Immature natural killer cell (primary cell): ENCODE measurements at regions not wholly inside any gene's neighbourhood (a gene's known extent, or its start where the extent isn't known, plus 50 kb on each side); places are given as distances from the start of the nearest gene placed in this dataset.

Experiments used
- DNase-seq, 3 donors: peaks; one replicate each; pipeline ENCODE4 v3.0.0; 2022; ENCODE audit warnings: mixed read lengths in 1 of 3
- H3K27ac Mint-ChIP-seq, 6 donors: one replicate each; pipeline ENCODE4 v1.8.0; 2020; ENCODE audit warnings: mixed read lengths in 6 of 6, mild to moderate bottlenecking in 5 of 6, inconsistent platforms in 4 of 6, moderate library complexity in 3 of 6
- H3K27me3 Mint-ChIP-seq, 3 donors: one replicate each; pipeline ENCODE4 v1.8.0; 2020 to 2021; ENCODE audit warnings: low read depth in 3 of 3, mild to moderate bottlenecking in 3 of 3, mixed read lengths in 3 of 3, moderate library complexity in 3 of 3, inconsistent platforms in 1 of 3
- H3K36me3 Mint-ChIP-seq, 3 donors: one replicate each; pipeline ENCODE4 v1.8.0; 2020; ENCODE audit warnings: mixed read lengths in 3 of 3, inconsistent platforms in 2 of 3, mild to moderate bottlenecking in 2 of 3
- H3K4me1 Mint-ChIP-seq, 2 donors: one replicate each; pipeline ENCODE4 v1.8.0; 2020; ENCODE audit warnings: inconsistent platforms in 2 of 2, mild to moderate bottlenecking in 2 of 2, mixed read lengths in 2 of 2, moderate library complexity in 1 of 2
- H3K4me3 Mint-ChIP-seq, 5 donors: one replicate each; pipeline ENCODE4 v1.8.0; 2020; ENCODE audit warnings: mild to moderate bottlenecking in 5 of 5, mixed read lengths in 5 of 5, inconsistent platforms in 3 of 5, moderate library complexity in 3 of 5
- H3K9me3 Mint-ChIP-seq, 6 donors: one replicate each; pipeline ENCODE4 v1.8.0; 2020; ENCODE audit warnings: mild to moderate bottlenecking in 6 of 6, mixed read lengths in 6 of 6, inconsistent platforms in 4 of 6, moderate library complexity in 3 of 6

DNA sequence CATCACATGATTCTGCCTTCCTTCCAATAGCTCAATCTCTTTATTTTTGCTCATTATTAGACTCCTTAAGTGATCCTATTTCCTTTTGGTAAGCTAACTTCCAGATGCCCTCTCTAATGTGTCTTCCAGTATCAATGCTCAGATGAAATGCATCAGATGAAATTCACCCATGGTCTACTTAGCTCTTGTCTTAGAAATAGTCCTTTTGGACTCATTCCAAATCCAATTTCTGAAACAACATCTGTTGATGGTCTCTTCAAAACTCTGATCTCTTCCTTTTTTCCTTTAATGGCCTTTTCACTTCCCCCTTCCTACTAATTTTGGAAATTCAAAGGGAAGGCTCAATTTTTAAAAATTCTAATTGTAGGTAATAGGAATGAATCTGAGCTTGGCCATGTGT lies 81.1 kb upstream of the GREM2 start:
- Mint-ChIP-seq H3K9me3 (no peaks in the 10 kb centered on the region), H3K4me3 (no peak overlapping the region), H3K27ac (peak overlapping the region in 1 of 6 donors; percentile 17), H3K27me3 (peaks cover 0 to 6% (median 0%) of the 10 kb centered on the region in 3 donors), H3K36me3 (no peaks in the 10 kb centered on the region), H3K4me1 (peaks cover 0 to under 1% of the 10 kb centered on the region in 2 donors)
- no peak for DNase-seq

- peak; percentile 10 to 26 (median 24) for DNase-seq
- Mint-ChIP-seq H3K4me3 (no peak overlapping the region), H3K27me3 (peaks cover 0 to 6% (median 0%) of the 10 kb centered on the region in 3 donors), H3K27ac (no peak overlapping the region), H3K36me3 (no peaks in the 10 kb centered on the region), H3K4me1 (peaks cover 7 to 8% of the 10 kb centered on the region in 2 donors), H3K9me3 (no peaks in the 10 kb centered on the region)
These were observed 80.2 kb upstream of the GREM2 start for GRCh38 chr1:240691909-240692705.

DNA sequence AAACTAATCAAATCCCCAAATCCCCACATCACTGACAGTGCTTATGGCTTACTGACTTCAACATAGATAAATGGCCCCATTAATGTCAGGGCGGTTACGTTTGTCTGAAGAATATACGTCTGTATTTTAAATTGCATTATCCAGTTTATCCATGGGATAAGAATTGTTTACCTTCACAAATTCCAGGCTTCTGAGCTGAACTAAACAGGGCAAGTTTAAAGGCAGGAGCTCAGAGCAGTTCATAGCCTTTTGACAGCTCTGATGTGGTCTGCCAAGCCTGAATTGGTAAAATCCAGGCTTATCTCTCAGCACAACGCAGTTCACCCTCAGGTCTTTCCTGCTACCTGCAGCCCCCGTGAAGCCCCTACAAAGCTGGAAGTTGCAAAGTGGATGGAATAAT lies 79.5 kb upstream of the GREM2 start:
- Mint-ChIP-seq H3K9me3 (no peaks in the 10 kb centered on the region), H3K27me3 (peaks cover 0 to 6% (median 0%) of the 10 kb centered on the region in 3 donors), H3K36me3 (no peaks in the 10 kb centered on the region), H3K4me3 (no peak overlapping the region), H3K4me1 (peaks cover 7 to 8% of the 10 kb centered on the region in 2 donors), H3K27ac (no peak overlapping the region)
- no peak for DNase-seq

GRCh38 chr1:240687820-240688219 lies 75.9 kb upstream of the GREM2 start:
- H3K9me3 Mint-ChIP-seq: no peaks in the 10 kb centered on the region
- DNase-seq: no peak
- no peak overlapping the region for H3K4me3 Mint-ChIP-seq
- no peak overlapping the region for H3K27ac Mint-ChIP-seq
- no peaks in the 10 kb centered on the region for H3K36me3 Mint-ChIP-seq
- no peaks in the 10 kb centered on the region for H3K27me3 Mint-ChIP-seq
- peaks cover 7 to 8% of the 10 kb centered on the region in 2 donors for H3K4me1 Mint-ChIP-seq

GRCh38 chr1:240683576-240683975 lies 71.6 kb upstream of the GREM2 start:
- no peak overlapping the region for H3K27ac Mint-ChIP-seq
- H3K9me3 Mint-ChIP-seq: peaks cover 0 to 5% (median 0%) of the 10 kb centered on the region in 6 donors
- peaks cover 7 to 8% of the 10 kb centered on the region in 2 donors for H3K4me1 Mint-ChIP-seq
- H3K27me3 Mint-ChIP-seq: peaks cover 0 to 13% (median 2%) of the 10 kb centered on the region in 3 donors
- H3K36me3 Mint-ChIP-seq: no peaks in the 10 kb centered on the region
- no peak for DNase-seq
- H3K4me3 Mint-ChIP-seq: no peak overlapping the region

- H3K9me3 Mint-ChIP-seq: peaks cover 0 to 5% (median 0%) of the 10 kb centered on the region in 6 donors
- H3K4me1 Mint-ChIP-seq: peaks cover 5% of the 10 kb centered on the region in 2 donors
- H3K27me3 Mint-ChIP-seq: peaks cover 0 to 13% (median 2%) of the 10 kb centered on the region in 3 donors
- H3K36me3 Mint-ChIP-seq: no peaks in the 10 kb centered on the region
- DNase-seq: no peak
- no peak overlapping the region for H3K4me3 Mint-ChIP-seq
- no peak overlapping the region for H3K27ac Mint-ChIP-seq
These were observed 70.9 kb upstream of the GREM2 start for GRCh38 chr1:240682859-240683242.

- H3K4me1 Mint-ChIP-seq: no peaks in the 10 kb centered on the region
- H3K27me3 Mint-ChIP-seq: peaks cover 0 to 13% (median 2%) of the 10 kb centered on the region in 3 donors
- no peaks in the 10 kb centered on the region for H3K36me3 Mint-ChIP-seq
- H3K4me3 Mint-ChIP-seq: no peak overlapping the region
- H3K9me3 Mint-ChIP-seq: peaks cover 0 to 5% (median 0%) of the 10 kb centered on the region in 6 donors
- H3K27ac Mint-ChIP-seq: no peak overlapping the region
- no peak for DNase-seq
These were observed 70.4 kb upstream of the GREM2 start for GRCh38 chr1:240682166-240682858.

DNA sequence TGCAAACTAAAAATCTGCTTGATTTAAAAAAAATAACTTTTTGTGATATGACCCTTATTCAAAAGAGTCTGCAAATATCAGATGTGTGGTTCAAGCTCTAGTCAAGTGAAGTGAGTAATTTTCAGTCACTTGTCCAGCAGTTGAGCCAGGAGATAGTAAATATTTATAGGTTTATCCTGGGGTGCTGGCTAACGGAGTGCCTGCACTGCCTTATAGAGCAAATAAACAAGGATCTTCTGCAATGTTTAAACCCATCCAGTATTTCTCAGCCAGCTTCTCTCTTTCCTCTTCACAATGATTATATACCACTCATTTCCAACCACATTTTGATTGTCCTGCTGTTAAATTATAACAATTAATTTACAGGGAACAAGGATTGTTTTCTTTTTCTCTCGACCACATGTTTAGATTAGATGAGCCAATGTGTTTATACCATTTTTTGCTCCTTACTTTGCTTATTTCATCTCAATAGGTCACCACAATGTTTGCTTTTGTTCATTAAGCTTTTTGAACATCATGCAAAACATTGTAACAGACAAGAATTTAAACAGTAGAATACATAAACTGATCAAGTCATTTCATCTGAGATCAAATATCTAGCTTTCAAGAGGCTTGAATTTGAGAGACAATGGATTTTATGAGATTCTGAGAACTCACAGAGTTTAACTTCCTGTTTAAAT lies 60.3 kb upstream of the GREM2 start:
- peaks cover 4 to 6% of the 10 kb centered on the region in 2 donors for H3K4me1 Mint-ChIP-seq

DNA sequence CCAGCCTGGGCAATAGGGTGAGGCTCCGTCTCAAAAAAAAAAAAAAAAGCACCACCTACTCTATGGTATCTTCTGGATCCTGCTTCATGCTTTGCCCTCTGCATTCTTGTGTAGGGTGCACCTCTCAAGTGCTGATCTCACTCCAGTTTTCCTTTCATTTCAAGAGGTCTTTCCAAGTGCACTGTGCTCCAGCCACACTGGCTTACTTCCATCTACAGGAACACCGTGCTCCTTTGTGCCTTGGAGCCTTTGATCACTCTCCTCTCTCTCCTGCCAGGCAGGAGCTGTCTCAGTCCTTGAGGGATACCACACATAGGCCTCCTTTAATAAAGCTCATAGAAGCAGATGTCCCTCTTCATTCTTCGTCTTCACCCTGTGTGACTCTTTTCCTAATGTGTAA lies 55.4 kb upstream of the GREM2 start:
- Mint-ChIP-seq H3K27ac (peak overlapping the region in 4 of 6 donors; percentile 13 to 68 (median 50)), H3K27me3 (peaks cover 0 to 3% (median 0%) of the 10 kb centered on the region in 3 donors), H3K9me3 (peaks cover 0 to 2% (median 0%) of the 10 kb centered on the region in 6 donors), H3K36me3 (peaks cover 0 to 3% (median 0%) of the 10 kb centered on the region in 3 donors), H3K4me3 (peak overlapping the region in 2 of 5 donors; percentile 3 to 8), H3K4me1 (peaks cover 18 to 25% of the 10 kb centered on the region in 2 donors)
- DNase-seq: no peak

More for the DNA sequence above, 60.3 kb upstream of the GREM2 start:
- H3K4me3 Mint-ChIP-seq: no peak overlapping the region
- peaks cover 0 to 7% (median 5%) of the 10 kb centered on the region in 3 donors for H3K27me3 Mint-ChIP-seq
- H3K36me3 Mint-ChIP-seq: peaks cover 0 to 3% (median 0%) of the 10 kb centered on the region in 3 donors
- H3K9me3 Mint-ChIP-seq: peaks cover 0 to 2% (median 0%) of the 10 kb centered on the region in 6 donors
- H3K27ac Mint-ChIP-seq: no peak overlapping the region
- no peak for DNase-seq

DNA sequence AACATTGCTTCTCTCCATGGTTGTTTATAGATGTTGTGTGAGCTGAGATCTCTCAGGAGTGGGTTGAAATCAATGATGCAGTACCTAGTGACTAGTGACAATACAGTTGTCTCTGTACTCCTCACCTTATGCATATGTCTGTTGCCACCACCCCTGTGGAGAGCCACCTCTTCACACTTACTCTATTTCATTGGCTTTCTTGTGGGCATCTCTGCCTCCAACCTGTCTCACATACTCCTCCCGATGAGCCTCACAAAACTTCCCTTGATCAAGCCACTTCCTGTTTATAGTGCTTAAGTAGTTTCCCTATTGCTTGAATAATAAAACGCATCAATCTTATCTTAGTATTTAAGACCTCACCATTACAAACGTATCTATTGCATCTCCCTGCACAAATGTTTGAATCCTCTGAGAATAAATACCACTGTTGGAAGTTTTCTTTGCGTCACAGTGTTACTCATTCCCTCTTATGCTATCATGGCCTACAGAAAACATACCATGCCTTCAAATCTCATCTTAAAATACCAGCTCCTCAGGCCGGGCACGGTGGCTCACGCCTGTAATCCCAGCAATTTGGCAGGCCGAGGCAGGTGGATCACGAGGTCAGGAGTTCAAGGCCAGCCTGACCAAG lies 54.7 kb upstream of the GREM2 start:
- Mint-ChIP-seq H3K9me3 (peaks cover 0 to 2% (median 0%) of the 10 kb centered on the region in 6 donors), H3K27ac (peak overlapping the region in 5 of 6 donors; percentile 48 to 86 (median 64)), H3K27me3 (peaks cover 0 to 8% (median 0%) of the 10 kb centered on the region in 3 donors), H3K4me3 (peak overlapping the region; percentile 28 to 62 (median 51)), H3K36me3 (peaks cover 0 to 3% (median 0%) of the 10 kb centered on the region in 3 donors), H3K4me1 (peaks cover 18 to 25% of the 10 kb centered on the region in 2 donors)
- peak; percentile 34 to 41 (median 35) for DNase-seq

GRCh38 chr1:240663169-240663879 lies 51.4 kb upstream of the GREM2 start:
- H3K4me1 Mint-ChIP-seq: peaks cover 18 to 25% of the 10 kb centered on the region in 2 donors
- no peak overlapping the region for H3K4me3 Mint-ChIP-seq
- H3K27ac Mint-ChIP-seq: no peak overlapping the region
- DNase-seq: no peak
- peaks cover 0 to 8% (median 5%) of the 10 kb centered on the region in 3 donors for H3K27me3 Mint-ChIP-seq
- peaks cover 0 to 3% (median 0%) of the 10 kb centered on the region in 3 donors for H3K36me3 Mint-ChIP-seq
- H3K9me3 Mint-ChIP-seq: peaks cover 0 to 2% (median 0%) of the 10 kb centered on the region in 6 donors
